Body of pancreas (tissue), 4 donors: ENCODE measurements at regions not wholly inside any gene's neighbourhood (a gene's known extent, or its start where the extent isn't known, plus 50 kb on each side); places are given as distances from the start of the nearest gene placed in this dataset.

Experiments
- CTCF ChIP-seq, 7 experiments: fragments of 450-650 bp in 4 of 7; fragments of 200-600 bp in 3 of 7; sonication (generic) in 3 of 7; IDR thresholded peaks; one replicate each; pipeline ENCODE4 v1.5.1; 2016 to 2019; ENCODE audit warnings: antibody characterized with exemption in 7 of 7
- POLR2A ChIP-seq, 3 donors: fragments of 450-650 bp; IDR thresholded peaks; one replicate each; pipeline ENCODE4 v1.6.1; 2016; ENCODE audit warnings: antibody characterized with exemption in 3 of 3, mild to moderate bottlenecking in 2 of 3

GRCh38 chr12:28059220-28059619, 86.7 kb upstream of the PTHLH start:
- TF ChIP-seq CTCF (IDR thresholded peaks at IDR 0.05) = no peak
- TF ChIP-seq POLR2A (IDR thresholded peaks at IDR 0.05) = no peak
